ENCODE measurements at regions not wholly inside any gene's neighbourhood (a gene's known extent, or its start where the extent isn't known, plus 50 kb on each side); places are given as distances from the start of the nearest gene placed in this dataset.

- Histone ChIP-seq H3K4me3 (ENCODE audit: severe bottlenecking) (no peak overlapping the region), H3K4me1 (ENCODE audit: insufficient read depth, poor library complexity, severe bottlenecking) (no peaks in the 10 kb centered on the region), H3K27ac (ENCODE audit: poor library complexity, severe bottlenecking) (no peak overlapping the region), H3K9me3 (ENCODE audit: severe bottlenecking) (peaks cover 6% of the 10 kb centered on the region), H3K36me3 (ENCODE audit: low read depth) (no peaks in the 10 kb centered on the region), H3K27me3 (ENCODE audit: insufficient read depth, poor library complexity, severe bottlenecking) (no peaks in the 10 kb centered on the region)
- TF ChIP-seq, protein P1, sequence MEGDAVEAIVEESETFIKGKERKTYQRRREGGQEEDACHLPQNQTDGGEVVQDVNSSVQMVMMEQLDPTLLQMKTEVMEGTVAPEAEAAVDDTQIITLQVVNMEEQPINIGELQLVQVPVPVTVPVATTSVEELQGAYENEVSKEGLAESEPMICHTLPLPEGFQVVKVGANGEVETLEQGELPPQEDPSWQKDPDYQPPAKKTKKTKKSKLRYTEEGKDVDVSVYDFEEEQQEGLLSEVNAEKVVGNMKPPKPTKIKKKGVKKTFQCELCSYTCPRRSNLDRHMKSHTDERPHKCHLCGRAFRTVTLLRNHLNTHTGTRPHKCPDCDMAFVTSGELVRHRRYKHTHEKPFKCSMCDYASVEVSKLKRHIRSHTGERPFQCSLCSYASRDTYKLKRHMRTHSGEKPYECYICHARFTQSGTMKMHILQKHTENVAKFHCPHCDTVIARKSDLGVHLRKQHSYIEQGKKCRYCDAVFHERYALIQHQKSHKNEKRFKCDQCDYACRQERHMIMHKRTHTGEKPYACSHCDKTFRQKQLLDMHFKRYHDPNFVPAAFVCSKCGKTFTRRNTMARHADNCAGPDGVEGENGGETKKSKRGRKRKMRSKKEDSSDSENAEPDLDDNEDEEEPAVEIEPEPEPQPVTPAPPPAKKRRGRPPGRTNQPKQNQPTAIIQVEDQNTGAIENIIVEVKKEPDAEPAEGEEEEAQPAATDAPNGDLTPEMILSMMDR (IDR thresholded peaks at IDR 0.05; ENCODE audit: poor library complexity, severe bottlenecking) = no peak
- DNase-seq (ENCODE audit: low spot score) = no peak
- no peak for ATAC-seq (ENCODE audit: low read depth)
Measured at GRCh38 chr5:28822071-28822470, 1783.7 kb upstream of the CDH9 start.

GRCh38 chr5:28810751-28811136 lies 1772.4 kb upstream of the CDH9 start:
- TF ChIP-seq, protein P1 (IDR thresholded peaks at IDR 0.05; ENCODE audit: poor library complexity, severe bottlenecking) = peak; percentile 44
- no peak overlapping the region for H3K27ac ChIP-seq (ENCODE audit: poor library complexity, severe bottlenecking)

DNA sequence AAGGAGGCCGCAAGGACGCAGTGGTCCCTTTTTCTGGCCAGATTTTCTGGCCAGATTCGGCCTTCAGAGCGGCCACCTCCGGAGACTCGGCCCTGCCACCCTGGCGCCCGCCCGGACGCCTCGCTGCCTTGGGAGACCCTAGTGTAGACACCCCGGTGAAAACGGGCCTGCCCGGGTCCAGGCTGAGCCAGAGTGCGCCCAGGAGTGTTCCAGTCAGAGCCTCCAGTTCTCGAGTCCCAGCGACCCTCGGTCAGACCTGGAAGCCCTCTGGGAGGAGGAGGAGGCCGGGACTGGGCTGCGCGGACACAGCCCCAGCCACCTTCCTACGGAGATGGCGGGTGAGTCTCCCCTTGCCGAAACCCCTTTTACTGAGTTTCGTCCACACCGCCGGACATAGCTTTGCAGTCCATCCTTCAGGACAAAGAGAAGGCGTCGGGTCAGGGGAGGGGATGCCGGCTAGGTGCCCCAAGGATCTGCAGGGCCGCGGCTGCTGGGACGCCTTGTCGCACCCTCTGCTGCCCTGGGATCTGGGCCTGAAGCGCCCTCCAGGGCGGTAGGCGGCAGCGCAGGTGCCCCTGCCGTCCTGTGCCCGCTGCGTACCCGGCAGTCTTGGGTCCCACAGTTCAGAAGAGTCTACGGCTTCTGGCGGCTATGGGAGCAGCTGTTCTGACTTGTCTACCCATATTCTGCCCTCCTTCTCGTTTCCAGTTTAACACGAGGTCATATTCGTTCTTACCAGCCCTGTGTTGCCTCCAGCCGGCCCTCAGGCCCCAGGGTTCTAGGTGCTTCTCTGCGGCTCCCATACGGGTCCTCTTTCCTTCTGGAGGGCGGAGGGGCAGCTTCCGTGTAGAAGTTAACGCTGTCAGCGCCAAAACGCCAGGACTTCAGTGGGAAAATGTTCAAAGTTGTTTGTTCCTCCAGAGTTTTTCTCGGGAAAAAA lies 1771.7 kb upstream of the CDH9 start:
- ATAC-seq (ENCODE audit: low read depth) = no peak
- no peaks in the 10 kb centered on the region for H3K27me3 ChIP-seq (ENCODE audit: insufficient read depth, poor library complexity, severe bottlenecking)
- peaks cover 10% of the 10 kb centered on the region for H3K4me1 ChIP-seq (ENCODE audit: insufficient read depth, poor library complexity, severe bottlenecking)
- H3K9me3 ChIP-seq (ENCODE audit: severe bottlenecking) = no peaks in the 10 kb centered on the region
- no peaks in the 10 kb centered on the region for H3K36me3 ChIP-seq (ENCODE audit: low read depth)
- H3K4me3 ChIP-seq (ENCODE audit: severe bottlenecking) = no peak overlapping the region
- H3K27ac ChIP-seq (ENCODE audit: poor library complexity, severe bottlenecking) = no peak overlapping the region
- peak; percentile 47 for DNase-seq (ENCODE audit: low spot score)
- TF ChIP-seq, protein P1 (IDR thresholded peaks at IDR 0.05; ENCODE audit: poor library complexity, severe bottlenecking) = no peak

More at GRCh38 chr5:28810751-28811136, 1772.4 kb upstream of the CDH9 start:
- Histone ChIP-seq H3K27me3 (ENCODE audit: insufficient read depth, poor library complexity, severe bottlenecking) (no peaks in the 10 kb centered on the region), H3K9me3 (ENCODE audit: severe bottlenecking) (no peaks in the 10 kb centered on the region), H3K36me3 (ENCODE audit: low read depth) (no peaks in the 10 kb centered on the region), H3K4me1 (ENCODE audit: insufficient read depth, poor library complexity, severe bottlenecking) (peaks cover 9% of the 10 kb centered on the region), H3K4me3 (ENCODE audit: severe bottlenecking) (no peak overlapping the region)
- DNase-seq (ENCODE audit: low spot score) = no peak
- no peak for ATAC-seq (ENCODE audit: low read depth)

DNA sequence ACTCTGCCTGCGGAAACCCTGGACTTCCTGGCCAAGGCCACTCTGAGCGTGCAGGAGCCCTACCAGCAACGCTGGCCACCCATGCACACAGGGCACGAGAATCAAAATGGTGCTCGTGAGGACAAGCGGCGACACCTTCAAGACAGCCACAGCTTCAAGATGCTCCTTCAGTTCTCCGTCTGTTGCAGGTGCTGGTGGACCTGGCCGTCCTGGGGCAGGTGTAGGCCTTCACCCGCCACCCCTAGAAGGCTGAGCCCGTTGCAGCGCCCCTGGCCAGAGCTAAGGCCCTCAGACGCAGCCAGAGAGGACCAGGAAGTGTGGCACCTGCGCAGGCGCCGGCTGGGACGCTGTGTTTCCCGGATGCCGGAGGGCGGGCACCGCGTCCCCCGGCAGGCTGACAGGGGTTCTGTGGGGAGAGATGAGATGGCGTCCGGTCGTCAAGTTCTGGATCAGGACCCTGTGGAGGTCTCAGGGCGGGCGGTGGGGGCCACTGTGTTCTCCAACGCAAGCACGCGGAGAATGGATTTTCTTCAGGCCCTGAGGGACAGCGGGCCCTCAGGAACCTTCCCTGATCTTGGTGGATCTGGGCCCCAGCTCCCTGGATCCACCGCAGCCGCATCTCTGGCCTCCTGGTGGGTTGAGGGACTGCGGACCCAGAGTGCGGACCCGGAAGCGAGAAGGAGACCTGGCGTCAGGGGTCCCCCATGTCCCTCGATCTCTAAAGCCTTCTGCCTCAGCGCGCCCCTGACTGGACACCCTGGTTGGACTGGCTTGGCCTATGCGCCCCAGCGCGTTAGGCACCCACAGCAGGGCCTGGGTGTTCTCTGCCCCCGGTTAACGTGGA lies 1770.8 kb upstream of the CDH9 start:
- Histone ChIP-seq H3K4me1 (ENCODE audit: insufficient read depth, poor library complexity, severe bottlenecking) (peaks cover 10% of the 10 kb centered on the region), H3K4me3 (ENCODE audit: severe bottlenecking) (no peak overlapping the region), H3K27ac (ENCODE audit: poor library complexity, severe bottlenecking) (no peak overlapping the region), H3K9me3 (ENCODE audit: severe bottlenecking) (no peaks in the 10 kb centered on the region), H3K36me3 (ENCODE audit: low read depth) (no peaks in the 10 kb centered on the region), H3K27me3 (ENCODE audit: insufficient read depth, poor library complexity, severe bottlenecking) (no peaks in the 10 kb centered on the region)
- DNase-seq (ENCODE audit: low spot score) (peak; percentile 62), ATAC-seq (ENCODE audit: low read depth) (no peak)
- TF ChIP-seq, protein P1 (IDR thresholded peaks at IDR 0.05; ENCODE audit: poor library complexity, severe bottlenecking) = no peak
